Osteoblast (primary cell): ENCODE measurements at regions not wholly inside any gene's neighbourhood (a gene's known extent, or its start where the extent isn't known, plus 50 kb on each side); places are given as distances from the start of the nearest gene placed in this dataset.

Source experiments
- DNase-seq: peaks from one replicate; pipeline ENCODE4 v3.0.0; 2011; ENCODE audit warnings: low spot score, mixed read lengths; ENCODE audit not compliant: insufficient read length; ENCODE audit errors: missing footprints
- H2AFZ ChIP-seq: 2 replicates; pipeline ENCODE4 v1.6.0; 2011; ENCODE audit warnings: mild to moderate bottlenecking, low read length
- H3K27ac ChIP-seq: 2 replicates; pipeline ENCODE4 v1.5.1; 2011; ENCODE audit warnings: mild to moderate bottlenecking, low read depth, low read length, moderate library complexity
- H3K27me3 ChIP-seq: 2 replicates; pipeline ENCODE4 v1.6.0; 2012; ENCODE audit warnings: mild to moderate bottlenecking, control low read depth, inconsistent platforms, low read length, moderate library complexity; ENCODE audit not compliant: insufficient read depth
- H3K36me3 ChIP-seq: 2 replicates; pipeline ENCODE4 v1.5.1; 2011; ENCODE audit warnings: mild to moderate bottlenecking, low read length, control low read depth, moderate library complexity; ENCODE audit not compliant: insufficient read depth
- H3K4me1 ChIP-seq: 2 replicates; pipeline ENCODE4 v1.5.1; 2011; ENCODE audit warnings: mild to moderate bottlenecking, low read length, control low read depth, moderate library complexity; ENCODE audit not compliant: insufficient read depth
- H3K4me2 ChIP-seq: 2 replicates; pipeline ENCODE4 v1.6.0; 2011; ENCODE audit warnings: mild to moderate bottlenecking, low read length; ENCODE audit not compliant: insufficient read depth
- H3K4me3 ChIP-seq: fragments of 200-600 bp; sonication (generic); 3 replicates; pipeline ENCODE4 v1.5.1; 2012; ENCODE audit warnings: mild to moderate bottlenecking, low read length, inconsistent platforms; ENCODE audit not compliant: insufficient read depth
- H3K79me2 ChIP-seq: 2 replicates; pipeline ENCODE4 v1.6.0; 2012; ENCODE audit warnings: mild to moderate bottlenecking, low read length, control low read depth, inconsistent platforms; ENCODE audit not compliant: insufficient read depth
- H3K9me3 ChIP-seq: 2 replicates; pipeline ENCODE4 v1.5.1; 2011; ENCODE audit warnings: low read depth, low read length, control low read depth
- H4K20me1 ChIP-seq: 2 replicates; pipeline ENCODE4 v1.6.0; 2012; ENCODE audit warnings: mild to moderate bottlenecking, low read length, control low read depth; ENCODE audit not compliant: insufficient read depth
- TF ChIP-seq, protein P1 (sequence below): IDR thresholded peaks from 2 replicates; pipeline ENCODE4 v1.5.1; 2011; ENCODE audit warnings: mild to moderate bottlenecking, low read depth, low read length, moderate library complexity; ENCODE audit errors: extremely low read depth

DNA sequence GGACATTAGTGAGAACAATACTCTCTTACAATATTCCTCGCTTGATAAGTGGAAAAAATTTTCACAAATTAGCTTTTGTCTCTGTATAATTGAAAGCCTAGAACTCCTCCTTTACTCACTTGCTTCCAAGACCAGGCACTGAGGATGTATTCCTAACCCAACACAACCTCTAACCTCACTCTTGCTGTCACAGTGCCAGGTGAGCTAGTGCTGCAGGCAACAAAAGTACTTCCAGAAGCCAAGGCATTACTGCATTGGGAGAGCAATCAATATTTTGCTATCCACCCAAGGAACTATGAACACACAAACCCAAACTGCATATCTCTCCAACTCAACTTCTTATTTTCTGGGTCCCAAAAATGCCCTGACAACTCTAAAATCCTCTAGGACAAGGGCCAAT is 1081.0 kb downstream of the VRK1 start:
- TF ChIP-seq, protein P1, sequence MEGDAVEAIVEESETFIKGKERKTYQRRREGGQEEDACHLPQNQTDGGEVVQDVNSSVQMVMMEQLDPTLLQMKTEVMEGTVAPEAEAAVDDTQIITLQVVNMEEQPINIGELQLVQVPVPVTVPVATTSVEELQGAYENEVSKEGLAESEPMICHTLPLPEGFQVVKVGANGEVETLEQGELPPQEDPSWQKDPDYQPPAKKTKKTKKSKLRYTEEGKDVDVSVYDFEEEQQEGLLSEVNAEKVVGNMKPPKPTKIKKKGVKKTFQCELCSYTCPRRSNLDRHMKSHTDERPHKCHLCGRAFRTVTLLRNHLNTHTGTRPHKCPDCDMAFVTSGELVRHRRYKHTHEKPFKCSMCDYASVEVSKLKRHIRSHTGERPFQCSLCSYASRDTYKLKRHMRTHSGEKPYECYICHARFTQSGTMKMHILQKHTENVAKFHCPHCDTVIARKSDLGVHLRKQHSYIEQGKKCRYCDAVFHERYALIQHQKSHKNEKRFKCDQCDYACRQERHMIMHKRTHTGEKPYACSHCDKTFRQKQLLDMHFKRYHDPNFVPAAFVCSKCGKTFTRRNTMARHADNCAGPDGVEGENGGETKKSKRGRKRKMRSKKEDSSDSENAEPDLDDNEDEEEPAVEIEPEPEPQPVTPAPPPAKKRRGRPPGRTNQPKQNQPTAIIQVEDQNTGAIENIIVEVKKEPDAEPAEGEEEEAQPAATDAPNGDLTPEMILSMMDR = no peak

DNA sequence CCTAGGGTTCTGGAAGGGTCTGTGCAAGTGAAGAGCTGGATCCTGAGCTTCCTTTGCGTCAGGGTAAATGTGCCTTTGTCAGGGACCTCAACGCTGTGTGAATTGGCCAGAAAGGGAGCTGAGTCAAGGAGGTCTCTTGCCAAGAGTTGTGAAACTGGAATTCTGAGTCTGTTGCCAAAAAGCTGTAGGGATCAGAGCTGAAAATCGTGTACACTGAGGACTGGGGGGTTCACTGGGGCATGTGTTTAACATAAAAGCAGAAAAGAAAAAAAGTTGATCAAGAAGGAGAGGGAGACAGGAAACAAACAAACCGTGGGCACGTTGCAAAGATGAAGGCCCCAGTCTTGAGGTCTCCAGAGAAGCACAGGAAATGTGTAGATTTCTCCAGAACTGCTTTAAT is 1081.5 kb downstream of the VRK1 start:
- no peaks in the 10 kb centered on the region for H3K36me3 ChIP-seq

More for the DNA sequence above, 1081.0 kb downstream of the VRK1 start:
- no peak overlapping the region for H2AFZ ChIP-seq
- H3K36me3 ChIP-seq = no peaks in the 10 kb centered on the region
- DNase-seq = no peak
- no peak overlapping the region for H3K27ac ChIP-seq
- H3K79me2 ChIP-seq = no peaks in the 10 kb centered on the region
- H3K4me3 ChIP-seq = no peak overlapping the region
- H3K27me3 ChIP-seq = no peaks in the 10 kb centered on the region
- H3K4me1 ChIP-seq = no peaks in the 10 kb centered on the region
- H3K9me3 ChIP-seq = peaks cover 2% of the 10 kb centered on the region
- H4K20me1 ChIP-seq = no peaks in the 10 kb centered on the region
- H3K4me2 ChIP-seq = no peak overlapping the region

DNA sequence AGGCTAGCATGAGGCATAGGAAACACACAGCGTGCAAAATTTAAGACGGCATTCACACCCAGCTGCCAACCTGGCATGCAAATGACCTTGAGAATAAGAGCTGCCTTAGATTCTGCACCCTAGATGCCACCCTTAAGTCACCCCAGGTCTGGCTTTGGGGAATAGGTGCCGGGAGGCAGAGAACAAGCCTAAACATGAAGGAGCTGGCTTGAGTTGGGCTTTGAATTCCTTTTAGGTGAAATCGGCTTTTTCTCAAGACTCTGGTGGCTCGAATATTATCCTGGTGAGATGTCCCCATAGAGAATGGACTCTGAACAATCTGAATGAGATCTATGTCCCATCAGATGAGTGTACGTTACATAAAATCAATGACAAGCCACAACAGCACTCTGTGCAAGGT is 1090.5 kb downstream of the VRK1 start:
- TF ChIP-seq, protein P1 = no peak
- H4K20me1 ChIP-seq = no peaks in the 10 kb centered on the region
- DNase-seq = no peak

More for the DNA sequence above, 1081.5 kb downstream of the VRK1 start:
- Histone ChIP-seq H3K9me3 (peaks cover 2% of the 10 kb centered on the region), H3K27me3 (no peaks in the 10 kb centered on the region), H4K20me1 (no peaks in the 10 kb centered on the region), H2AFZ (no peak overlapping the region), H3K79me2 (no peaks in the 10 kb centered on the region), H3K4me2 (no peak overlapping the region), H3K4me3 (no peak overlapping the region), H3K27ac (no peak overlapping the region), H3K4me1 (no peaks in the 10 kb centered on the region)
- TF ChIP-seq, protein P1 = no peak
- DNase-seq = no peak

DNA sequence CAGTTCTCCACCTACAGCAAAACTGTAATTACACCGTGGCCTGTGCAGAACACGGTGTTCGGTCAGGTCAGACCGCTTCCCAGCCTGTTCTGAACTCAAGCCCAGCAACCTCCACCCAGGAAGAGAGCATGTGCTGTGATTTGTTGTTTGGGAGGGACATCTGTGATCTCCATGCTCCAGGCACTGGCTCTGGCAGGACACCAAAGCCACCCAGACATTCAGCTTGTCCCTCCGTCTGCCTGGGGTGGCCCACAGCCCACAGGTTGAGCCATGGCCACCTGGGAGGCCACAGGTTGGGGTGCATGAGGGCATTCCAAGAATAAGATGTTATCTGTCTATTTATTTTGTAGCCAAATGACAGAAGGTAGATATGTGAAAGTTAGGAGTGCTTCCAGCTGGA is 1091.1 kb downstream of the VRK1 start:
- H4K20me1 ChIP-seq = no peaks in the 10 kb centered on the region

More for the DNA sequence above, 1090.5 kb downstream of the VRK1 start:
- no peaks in the 10 kb centered on the region for H3K36me3 ChIP-seq
- H3K79me2 ChIP-seq = no peaks in the 10 kb centered on the region
- no peak overlapping the region for H3K27ac ChIP-seq
- no peaks in the 10 kb centered on the region for H3K27me3 ChIP-seq
- H3K4me2 ChIP-seq = no peak overlapping the region
- H3K4me1 ChIP-seq = no peaks in the 10 kb centered on the region
- peaks cover 2% of the 10 kb centered on the region for H3K9me3 ChIP-seq
- no peak overlapping the region for H3K4me3 ChIP-seq
- H2AFZ ChIP-seq = no peak overlapping the region

More for the DNA sequence above, 1091.1 kb downstream of the VRK1 start:
- Histone ChIP-seq H3K36me3 (no peaks in the 10 kb centered on the region), H3K4me1 (no peaks in the 10 kb centered on the region), H3K27ac (no peak overlapping the region), H3K79me2 (no peaks in the 10 kb centered on the region), H3K4me3 (no peak overlapping the region), H3K27me3 (no peaks in the 10 kb centered on the region), H3K9me3 (peaks cover 2% of the 10 kb centered on the region), H2AFZ (no peak overlapping the region), H3K4me2 (no peak overlapping the region)
- DNase-seq = no peak
- TF ChIP-seq, protein P1 = no peak
